Suppressor macrophage (primary cell): ENCODE measurements at regions not wholly inside any gene's neighbourhood (a gene's known extent, or its start where the extent isn't known, plus 50 kb on each side); places are given as distances from the start of the nearest gene placed in this dataset.

Experiments used
- DNase-seq, 4 experiments: peaks; one replicate each; pipeline ENCODE4 v3.0.0-alpha.2; 2020 to 2022

DNA sequence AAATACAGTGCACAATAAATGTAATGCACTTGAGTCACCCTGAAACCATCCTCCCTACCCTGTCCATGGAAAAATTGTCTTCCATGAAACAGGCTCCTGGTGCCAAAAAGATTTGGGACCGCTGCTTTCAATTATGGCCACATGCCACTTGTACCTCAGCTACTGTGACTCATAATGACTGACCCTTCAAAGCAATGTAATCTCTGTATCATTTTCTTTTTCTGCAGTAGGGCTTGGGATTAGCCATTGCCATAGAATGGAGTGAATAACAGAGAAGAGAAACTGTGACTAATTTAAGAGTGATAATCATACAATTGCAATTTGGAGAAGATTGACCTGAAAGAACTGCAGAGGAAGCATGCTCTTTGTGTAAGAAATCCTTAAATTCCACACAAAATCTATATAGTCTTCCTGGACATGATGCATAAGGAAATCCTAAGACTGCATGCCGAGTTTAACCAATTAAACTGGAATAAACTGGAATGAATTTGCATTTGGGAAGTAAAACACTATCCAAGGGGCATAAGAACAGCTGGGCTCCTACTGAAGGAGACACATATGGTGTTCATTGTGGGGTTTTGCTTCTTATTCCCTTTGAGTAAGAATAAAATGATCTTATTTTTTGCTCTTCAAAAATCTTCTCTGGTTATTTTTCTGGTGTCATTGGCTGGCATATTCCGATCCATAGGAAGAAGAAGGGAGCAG lies 59.5 kb upstream of the SLC7A1 start:
- DNase-seq: no peak

DNA sequence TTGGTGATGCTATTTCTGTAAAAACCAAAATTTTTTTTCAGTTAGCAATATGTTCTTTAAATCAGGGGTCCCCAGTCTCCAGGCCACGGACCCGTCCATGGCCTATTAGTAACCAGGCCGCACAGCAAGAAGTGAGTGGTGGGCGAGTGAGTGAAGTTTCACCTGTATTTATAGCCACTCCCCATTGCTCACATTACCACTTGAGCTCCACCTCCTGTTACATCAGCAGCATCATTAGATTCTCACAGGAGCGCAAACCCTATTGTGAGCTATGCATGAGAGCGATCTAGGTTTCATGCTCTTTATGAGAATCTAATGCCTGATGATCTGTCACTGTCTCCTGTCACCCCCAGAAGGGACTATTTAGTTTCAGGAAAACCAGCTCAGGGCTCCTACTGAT lies 58.9 kb upstream of the SLC7A1 start:
- DNase-seq: no peak

DNA sequence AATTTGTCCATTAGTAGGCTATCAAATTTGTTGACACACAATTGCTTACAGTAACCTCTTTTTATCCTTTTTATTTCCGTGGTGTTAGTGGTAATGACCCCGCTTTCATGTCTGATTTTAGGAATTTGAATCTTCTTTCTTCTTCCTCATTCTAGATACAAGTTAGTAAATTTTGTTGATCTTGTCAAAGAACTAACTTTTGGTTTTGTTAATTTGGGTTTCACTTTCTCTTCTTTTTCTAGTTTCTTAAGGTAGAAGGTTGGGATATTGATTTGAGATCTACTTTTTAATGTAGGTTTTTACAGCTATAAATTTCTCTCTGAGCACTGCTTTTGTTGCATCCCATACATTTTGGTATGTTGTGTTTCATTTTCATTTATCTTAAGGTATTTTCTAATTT lies 53.3 kb upstream of the SLC7A1 start:
- no peak for DNase-seq
